ENCODE measurements at regions not wholly inside any gene's neighbourhood (a gene's known extent, or its start where the extent isn't known, plus 50 kb on each side); places are given as distances from the start of the nearest gene placed in this dataset.
"Not testable (repeated sequence)": the region's sequence is repeated elsewhere in the genome, so short reads cannot be mapped to it uniquely, and the experiment has no call there.

DNA sequence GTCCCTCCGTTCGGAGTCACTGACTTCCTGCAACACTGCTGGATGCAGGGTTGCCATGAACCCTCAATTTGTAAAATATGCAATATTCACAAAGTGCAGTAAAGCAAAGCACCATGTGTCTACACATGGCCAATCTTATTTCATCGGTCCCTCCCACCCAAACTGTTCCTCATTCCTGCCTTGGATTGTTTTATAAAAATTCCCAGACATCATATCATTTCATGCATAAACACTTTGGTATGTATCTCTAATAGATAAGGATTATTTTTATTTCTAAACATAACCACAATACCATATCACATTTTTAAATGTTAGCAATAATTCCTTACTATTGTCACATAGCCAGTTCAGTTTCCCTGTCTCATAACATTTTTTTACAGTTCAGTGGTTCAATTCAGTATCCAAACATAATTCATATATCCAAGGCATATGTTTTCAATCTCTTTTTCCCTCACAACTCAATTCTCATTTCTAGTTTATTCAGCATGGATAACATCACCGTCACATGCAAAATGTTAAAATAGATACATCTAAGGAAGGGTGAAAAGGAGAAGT, 82.0 kb upstream of the PCAT7 start:
- DNase-seq (ENCODE audit: low read depth) = no peak

GRCh38 chr9:94478755-94479730, 75.8 kb upstream of the PCAT7 start:
- no peak for DNase-seq (ENCODE audit: low read depth)

GRCh38 chr9:94479757-94480156, 75.1 kb upstream of the PCAT7 start:
- DNase-seq (ENCODE audit: low read depth) = no peak

DNA sequence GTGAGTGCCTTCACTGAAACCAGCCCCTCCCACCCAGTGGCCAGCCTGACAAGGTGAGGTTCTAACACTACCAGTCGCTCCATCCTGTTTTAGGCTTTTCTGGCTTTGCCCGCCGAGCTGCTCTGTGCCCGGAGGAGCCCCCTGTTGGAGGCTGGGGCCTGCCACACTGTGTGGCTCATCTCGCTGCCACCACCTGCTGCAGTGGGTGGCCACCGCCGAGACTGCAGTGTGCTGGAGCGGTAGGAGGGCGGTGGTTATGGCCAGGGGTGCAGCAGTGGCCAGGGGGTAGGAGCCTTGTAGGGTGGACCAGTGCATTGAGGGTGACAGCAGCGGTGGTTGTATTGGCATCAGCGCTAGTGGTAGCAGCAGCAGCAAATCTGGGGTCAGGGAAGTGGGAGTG, 74.7 kb upstream of the PCAT7 start:
- no peak for DNase-seq (ENCODE audit: low read depth)

DNA sequence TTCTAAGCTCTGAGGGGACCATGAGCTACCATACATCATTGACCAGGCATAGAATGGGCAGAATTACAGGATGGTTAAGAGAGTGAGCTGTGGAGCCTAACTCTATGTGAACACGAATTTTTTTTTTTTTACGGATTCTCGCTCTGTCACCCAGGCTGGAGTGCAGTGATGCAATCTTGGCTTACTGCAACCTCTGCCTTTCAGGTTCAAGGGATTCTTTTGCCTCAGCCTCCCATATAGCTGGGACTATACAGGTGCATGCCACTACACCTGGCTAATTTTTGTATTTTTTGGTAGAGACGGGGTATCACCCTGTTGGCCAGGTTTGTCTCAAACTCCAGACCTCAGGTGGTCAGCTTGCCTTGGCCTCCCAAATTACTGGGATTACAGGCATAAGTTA, 72.8 kb upstream of the PCAT7 start:
- no peak for DNase-seq (ENCODE audit: low read depth)

DNA sequence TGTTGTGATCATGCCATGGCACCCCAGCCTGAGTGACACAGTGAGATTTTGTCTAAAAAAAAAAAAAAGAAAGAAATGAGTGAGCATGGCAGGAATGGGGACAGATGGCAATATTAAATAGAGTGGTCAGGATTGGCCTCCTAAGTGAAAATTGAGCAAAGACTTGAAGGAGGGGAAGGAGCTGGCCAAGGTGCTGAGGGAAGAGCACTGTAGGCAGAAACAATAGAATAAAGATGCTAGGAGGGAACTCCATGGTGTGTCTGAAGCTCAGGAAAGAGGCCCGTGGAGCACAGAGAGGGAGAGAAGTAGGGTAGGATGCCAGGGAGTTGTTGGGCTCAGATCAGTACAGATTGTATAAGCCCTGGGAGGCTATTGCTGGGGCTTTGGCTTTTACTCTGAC, 64.4 kb upstream of the PCAT7 start:
- DNase-seq (ENCODE audit: low read depth) = no peak

- DNase-seq (ENCODE audit: low read depth) = not testable (repeated sequence)
Measured at GRCh38 chr9:94492125-94492524, 62.8 kb upstream of the PCAT7 start.

GRCh38 chr9:94498801-94499453, 56.0 kb upstream of the PCAT7 start:
- no peak for DNase-seq (ENCODE audit: low read depth)

DNA sequence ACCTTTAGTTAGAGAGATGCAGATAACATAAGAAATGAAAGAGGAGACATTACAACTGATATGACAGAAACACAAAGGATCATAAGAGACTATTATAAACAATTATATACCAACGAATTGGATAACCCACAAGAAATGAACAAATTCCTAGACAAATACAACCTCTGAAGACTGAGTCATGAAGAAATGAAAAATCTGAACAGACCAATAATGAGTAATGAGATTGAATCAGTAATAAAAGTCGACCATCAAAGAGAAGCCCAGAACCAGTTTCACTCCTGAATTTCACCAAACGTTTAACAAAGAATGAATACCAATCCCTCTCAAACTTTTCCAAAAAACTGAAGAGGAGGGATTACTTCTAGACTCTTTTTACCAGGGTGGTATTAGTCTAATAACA, 50.5 kb upstream of the PCAT7 start:
- DNase-seq (ENCODE audit: low read depth) = no peak

Measured in renal cortical epithelial cell (primary cell).